Inflammatory macrophage (primary cell): ENCODE measurements at regions not wholly inside any gene's neighbourhood (a gene's known extent, or its start where the extent isn't known, plus 50 kb on each side); places are given as distances from the start of the nearest gene placed in this dataset.
"Not testable (repeated sequence)": the region's sequence is repeated elsewhere in the genome, so short reads cannot be mapped to it uniquely, and the experiment has no call there.

Experiments used
- DNase-seq, 2 donors: peaks; one replicate each; pipeline ENCODE4 v3.0.0-alpha.2; 2020 to 2022

- no peak for DNase-seq
These were observed 622.7 kb upstream of the GBE1 start for GRCh38 chr3:82384181-82384580.

GRCh38 chr3:82382831-82383230, 621.4 kb upstream of the GBE1 start:
- DNase-seq = no peak

GRCh38 chr3:82378392-82378791, 616.9 kb upstream of the GBE1 start:
- no peak for DNase-seq

GRCh38 chr3:82376883-82377282, 615.4 kb upstream of the GBE1 start:
- no peak for DNase-seq

GRCh38 chr3:82373833-82374232, 612.4 kb upstream of the GBE1 start:
- DNase-seq = not testable (repeated sequence)

DNA sequence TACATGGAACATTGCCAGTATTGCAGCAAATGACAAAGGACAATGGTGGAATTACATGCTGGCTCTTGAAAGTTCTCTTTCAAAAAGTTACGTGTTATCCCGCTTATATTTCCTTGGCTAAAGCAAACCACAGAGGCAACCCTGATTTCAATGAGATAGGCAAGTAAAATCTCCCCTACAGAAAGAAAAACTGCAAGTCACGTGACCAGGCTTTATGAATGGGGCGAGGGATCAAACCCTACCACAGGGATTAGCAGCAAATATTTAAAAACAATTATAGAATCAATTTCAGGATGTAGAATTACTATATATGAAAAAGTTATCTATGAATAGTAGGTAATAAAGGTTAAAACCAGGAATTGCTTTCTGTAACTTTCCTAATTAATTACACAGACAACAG, 603.4 kb upstream of the GBE1 start:
- DNase-seq = no peak

DNA sequence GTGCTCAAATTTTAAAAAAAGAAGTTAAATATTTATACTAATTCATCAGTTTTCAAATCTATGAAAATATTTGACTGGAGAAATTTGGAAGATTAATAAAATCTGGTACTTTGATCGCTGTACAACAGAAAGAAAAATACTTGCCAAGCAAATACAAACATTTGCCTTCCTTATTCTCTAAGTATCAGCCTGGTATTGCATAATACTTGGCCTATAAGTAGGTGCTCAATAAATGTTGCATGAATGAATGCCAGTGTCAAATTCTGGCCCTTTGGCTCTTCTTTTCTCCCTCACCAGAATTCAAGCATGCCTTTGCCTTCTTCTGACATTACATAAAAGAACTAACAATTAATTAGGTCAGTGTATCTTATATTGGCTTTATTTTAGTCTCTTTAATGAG, 601.7 kb upstream of the GBE1 start:
- no peak for DNase-seq

- no peak for DNase-seq
These were observed 593.8 kb upstream of the GBE1 start for GRCh38 chr3:82355228-82355627.

DNA sequence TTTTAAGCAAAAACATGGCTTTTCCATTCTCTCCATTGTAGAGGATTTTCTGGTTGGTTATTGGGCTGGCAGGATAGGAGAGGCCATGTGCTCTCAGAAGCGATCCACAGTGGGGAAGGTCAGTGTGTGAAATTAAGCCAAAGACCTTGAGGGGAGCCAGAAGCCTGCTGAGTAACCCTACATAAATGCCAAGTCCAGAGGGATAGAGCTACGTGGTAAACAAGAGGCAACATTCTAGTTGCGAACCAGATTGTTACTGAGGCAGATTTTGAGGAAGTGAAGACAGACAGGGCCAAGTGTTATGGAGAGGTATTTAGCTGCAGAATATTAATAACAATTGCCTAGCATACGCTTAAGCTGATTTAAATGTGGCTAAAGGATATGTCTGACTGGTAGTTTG, 592.8 kb upstream of the GBE1 start:
- DNase-seq = no peak

DNA sequence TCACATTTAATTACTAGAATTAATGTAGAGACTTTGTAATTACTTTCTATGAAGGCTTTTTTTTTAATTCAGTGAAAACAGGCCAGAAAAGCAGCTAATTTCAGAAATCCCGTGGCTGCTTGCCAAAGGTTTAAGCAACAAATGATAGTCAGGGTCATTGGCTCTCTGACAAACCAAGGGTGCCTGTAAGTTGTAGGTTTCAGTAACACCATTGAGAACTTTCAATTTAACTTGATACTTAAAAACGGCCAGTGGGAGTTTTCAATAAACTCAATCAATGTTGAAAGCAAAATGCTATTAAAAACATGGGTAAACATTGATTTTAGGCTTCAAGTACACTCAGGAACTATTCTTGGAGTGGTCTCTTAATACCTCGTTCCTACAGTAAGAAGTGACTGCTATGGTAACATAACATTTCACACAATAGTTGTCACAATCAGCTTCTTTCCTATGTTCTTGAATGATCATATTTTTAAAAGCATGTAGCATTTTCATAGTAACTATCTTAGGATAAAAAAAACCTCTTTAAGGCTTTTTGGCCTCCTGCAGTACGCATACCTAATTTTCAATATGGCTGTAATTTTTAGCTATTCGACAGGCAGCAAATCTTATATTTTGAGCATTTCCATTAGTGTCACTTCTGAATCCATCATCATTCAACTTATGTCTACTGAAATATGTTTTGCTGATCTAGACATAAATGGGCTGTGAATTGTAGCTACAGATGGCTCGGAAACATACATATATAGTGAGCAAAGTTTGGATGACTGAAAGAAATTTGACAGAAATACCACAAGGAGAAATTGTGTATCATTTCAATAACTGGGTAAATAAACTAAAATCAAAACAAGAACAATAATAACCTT, 592.1 kb upstream of the GBE1 start:
- no peak for DNase-seq

DNA sequence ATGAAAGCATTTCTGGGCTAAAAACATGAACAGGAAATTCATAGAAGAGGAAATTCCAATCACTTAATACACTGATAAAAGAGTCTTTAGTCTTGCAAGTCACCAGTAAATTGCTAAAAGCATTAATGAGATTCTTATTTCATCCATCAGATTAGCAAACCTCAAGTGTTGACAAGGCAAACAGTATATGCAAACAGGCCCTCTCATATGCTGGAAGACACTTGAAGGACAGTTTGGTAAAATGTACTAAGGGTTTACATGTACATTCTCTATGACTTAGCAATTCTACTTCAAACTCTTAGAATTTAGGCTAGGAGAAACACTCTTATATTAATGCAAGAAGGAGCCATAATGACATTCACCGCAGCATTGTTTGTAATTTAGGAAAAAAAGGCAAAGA, 586.1 kb upstream of the GBE1 start:
- DNase-seq = no peak

- DNase-seq = no peak
These were observed 581.1 kb upstream of the GBE1 start for GRCh38 chr3:82342521-82342920.

DNA sequence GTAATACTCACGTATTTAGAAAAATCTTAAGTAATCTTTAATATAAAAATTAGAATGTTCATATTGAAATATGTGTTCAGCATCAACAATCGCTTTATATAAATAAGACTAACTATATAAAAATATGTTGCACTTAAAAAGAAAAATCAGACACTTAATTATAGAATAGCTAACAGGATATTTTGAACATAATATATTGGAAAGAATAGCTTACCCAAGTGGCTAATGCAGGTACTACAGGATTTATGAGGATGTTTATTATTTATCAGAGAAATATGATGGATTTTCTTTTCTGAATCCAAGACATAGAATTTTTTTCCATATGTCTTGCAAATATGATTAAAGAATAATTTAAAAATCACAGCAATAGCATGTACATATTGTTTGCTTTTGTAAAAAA, 567.9 kb upstream of the GBE1 start:
- no peak for DNase-seq

DNA sequence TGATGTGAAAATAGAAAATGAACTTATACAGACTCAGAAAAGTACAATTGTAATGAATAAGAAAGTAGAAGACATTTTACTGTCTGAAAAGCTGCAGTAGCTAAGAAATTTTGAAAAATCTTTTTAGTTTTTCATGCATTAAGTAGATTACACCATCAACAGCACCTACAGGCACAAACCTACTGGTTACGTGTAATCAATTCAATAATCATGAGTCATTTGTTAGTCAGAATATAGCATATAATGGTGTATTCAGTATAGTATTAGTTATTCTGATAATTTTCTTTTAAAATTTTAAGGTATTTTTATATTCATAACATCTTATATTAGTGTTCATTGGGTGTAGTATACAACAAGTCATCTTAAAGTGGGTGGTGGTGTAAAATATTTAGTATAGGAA, 550.5 kb upstream of the GBE1 start:
- DNase-seq = no peak

DNA sequence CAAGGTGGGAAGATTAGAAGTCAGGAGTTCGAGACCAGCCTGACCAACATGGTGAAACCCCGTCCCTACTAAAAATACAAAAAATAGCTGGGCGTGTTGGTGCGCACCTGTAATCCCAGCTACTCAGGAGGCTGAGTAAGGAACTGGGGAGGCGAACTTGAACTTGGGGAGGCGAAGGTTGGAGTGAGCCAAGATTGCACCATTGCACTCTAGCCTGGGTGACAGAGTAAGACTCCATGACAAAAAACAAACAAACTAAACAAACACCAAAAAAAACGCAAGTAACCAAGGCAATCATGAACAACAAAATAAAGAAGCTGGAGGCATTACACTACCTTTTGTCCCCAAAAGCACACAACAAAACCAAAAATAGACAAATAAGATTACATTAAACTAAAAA, 547.3 kb upstream of the GBE1 start:
- no peak for DNase-seq

DNA sequence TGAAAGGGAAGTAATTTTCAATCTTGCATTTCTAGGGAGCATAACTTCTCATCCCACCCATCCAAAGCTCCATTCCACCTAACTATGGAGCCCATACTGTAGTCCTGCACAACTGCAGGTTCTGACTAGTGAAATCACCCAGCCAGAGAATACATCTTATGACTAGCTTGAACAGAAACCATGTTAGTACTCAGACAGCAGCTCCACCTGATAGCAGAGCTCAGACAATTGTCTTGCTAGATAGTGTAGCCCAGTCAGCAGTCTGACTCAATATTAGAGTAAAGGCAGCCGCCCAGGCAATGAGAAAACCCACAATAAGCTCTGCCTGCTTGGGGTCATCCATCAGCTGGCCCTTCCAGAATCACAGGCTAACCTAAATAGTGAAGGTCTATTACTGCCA, 544.7 kb upstream of the GBE1 start:
- no peak for DNase-seq

DNA sequence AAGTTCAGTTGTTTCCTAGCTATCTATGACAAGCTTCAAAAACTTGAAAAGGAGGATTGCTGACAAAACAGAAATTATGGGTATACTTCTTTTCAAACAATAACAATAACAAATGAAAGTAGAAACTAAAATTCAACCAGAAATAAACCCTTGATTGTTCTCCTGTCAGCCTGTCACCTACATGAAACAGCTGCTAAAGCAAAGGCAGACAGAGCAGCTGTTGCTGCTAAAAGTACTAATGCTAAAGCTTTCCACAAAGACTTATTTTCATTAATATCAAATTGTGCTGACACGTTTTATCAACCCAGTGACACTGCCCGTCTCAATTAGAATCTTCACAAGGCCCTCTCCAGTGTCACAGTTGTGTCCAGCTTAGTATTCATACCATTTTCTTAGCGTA, 533.2 kb upstream of the GBE1 start:
- DNase-seq = no peak

DNA sequence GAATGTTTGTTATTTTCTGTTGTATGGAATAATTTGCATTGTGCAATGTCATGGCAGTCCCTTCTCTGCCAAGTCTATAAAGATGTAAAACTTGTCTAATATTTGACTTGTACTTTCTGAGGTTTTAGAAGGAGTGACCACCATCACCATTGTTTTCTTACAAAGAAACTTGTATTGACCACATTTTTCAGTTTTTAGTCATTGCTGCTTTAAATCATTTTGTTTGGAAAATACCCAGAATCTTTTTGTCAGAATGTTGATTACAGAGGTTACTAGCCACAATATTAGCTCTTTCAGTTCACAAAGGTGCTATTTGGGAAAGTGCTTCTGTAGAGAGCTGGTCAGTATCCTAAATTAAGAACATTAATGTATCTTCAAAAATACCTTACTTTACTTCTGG, 532.4 kb upstream of the GBE1 start:
- DNase-seq = no peak

GRCh38 chr3:82293435-82293834, 532.0 kb upstream of the GBE1 start:
- no peak for DNase-seq

GRCh38 chr3:82287562-82287961, 526.1 kb upstream of the GBE1 start:
- DNase-seq = no peak

- no peak for DNase-seq
These were observed 519.8 kb upstream of the GBE1 start for GRCh38 chr3:82281205-82281604.

GRCh38 chr3:82276992-82277391, 515.5 kb upstream of the GBE1 start:
- no peak for DNase-seq

- DNase-seq = no peak
These were observed 513.5 kb upstream of the GBE1 start for GRCh38 chr3:82274897-82275296.

- DNase-seq = no peak
These were observed 504.3 kb upstream of the GBE1 start for GRCh38 chr3:82265747-82266146.

- DNase-seq = no peak
These were observed 500.7 kb upstream of the GBE1 start for GRCh38 chr3:82262193-82262592.
